CD4-positive, alpha-beta T cell treated with Interleukin-17A for 1 hour (primary cell): ENCODE measurements at regions not wholly inside any gene's neighbourhood (a gene's known extent, or its start where the extent isn't known, plus 50 kb on each side); places are given as distances from the start of the nearest gene placed in this dataset.
"Not testable (repeated sequence)": the region's sequence is repeated elsewhere in the genome, so short reads cannot be mapped to it uniquely, and the experiment has no call there.

Experiments
- DNase-seq: peaks from one replicate; pipeline ENCODE4 v3.0.0-alpha.2; 2020

DNA sequence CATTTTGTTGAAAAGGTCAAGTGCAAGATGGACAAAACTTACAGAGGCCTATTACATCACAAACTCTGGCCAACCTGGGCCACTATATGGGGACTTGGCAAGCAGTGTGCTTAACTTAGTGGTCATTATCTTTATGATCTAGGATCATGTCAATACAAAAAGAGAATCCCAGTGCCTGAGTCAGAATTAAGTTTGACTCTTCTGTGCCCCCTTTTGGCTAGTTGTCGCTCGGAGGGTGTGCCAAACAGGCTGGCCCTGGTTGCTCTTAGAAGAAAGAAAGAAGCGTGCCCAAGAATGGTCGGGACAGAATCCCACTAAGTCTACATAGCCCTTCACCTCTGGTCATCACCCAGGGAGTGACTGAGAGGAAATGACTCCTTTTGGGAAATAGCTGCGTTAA, 100.1 kb downstream of the EIF4E start:
- DNase-seq: peak; percentile 44

- DNase-seq: no peak
Measured at GRCh38 chr4:98827661-98828060, 101.3 kb downstream of the EIF4E start.

DNA sequence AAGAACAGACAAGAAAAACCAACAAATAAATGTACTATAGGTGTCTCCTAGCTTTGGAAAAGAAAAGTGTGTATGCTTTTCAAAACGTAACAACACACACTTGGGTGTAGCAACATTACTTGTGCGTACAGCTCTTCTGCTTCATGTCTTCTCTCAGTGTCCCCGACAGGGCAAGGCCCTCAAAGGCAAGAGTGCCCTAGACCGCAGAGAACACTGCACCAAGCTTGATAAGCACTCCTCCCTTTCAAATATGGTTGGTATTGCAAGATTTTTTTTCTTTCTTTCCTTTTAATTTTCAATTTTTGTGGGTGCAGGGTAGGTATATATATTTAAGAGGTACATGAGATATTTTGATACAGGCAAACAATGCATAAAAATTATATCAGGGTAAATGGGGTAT, 106.8 kb downstream of the EIF4E start:
- DNase-seq: no peak

GRCh38 chr4:98818116-98818515, 110.8 kb downstream of the EIF4E start:
- not testable (repeated sequence) for DNase-seq

- DNase-seq: no peak
Measured at GRCh38 chr4:98816816-98817215, 112.1 kb downstream of the EIF4E start.

GRCh38 chr4:98816386-98816785, 112.5 kb downstream of the EIF4E start:
- no peak for DNase-seq

DNA sequence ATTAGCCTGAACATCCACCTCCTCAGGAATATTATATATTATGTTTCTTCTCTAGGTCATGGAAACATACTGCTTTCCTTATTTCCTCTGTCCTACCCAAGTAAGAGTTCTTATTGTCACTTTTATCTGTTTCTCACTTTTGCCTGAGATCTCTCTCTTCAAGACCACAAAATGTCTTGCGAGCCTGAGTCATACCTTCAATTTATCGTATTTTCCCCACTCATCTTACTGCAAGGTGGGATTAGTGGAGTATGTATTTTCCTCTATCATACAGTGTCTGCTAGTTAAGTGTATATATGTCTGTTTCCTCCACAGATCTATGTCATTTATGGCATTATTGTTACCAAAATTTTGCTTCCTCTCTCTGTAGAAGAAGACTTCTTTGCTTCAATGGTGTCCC, 124.5 kb downstream of the EIF4E start:
- DNase-seq: no peak

DNA sequence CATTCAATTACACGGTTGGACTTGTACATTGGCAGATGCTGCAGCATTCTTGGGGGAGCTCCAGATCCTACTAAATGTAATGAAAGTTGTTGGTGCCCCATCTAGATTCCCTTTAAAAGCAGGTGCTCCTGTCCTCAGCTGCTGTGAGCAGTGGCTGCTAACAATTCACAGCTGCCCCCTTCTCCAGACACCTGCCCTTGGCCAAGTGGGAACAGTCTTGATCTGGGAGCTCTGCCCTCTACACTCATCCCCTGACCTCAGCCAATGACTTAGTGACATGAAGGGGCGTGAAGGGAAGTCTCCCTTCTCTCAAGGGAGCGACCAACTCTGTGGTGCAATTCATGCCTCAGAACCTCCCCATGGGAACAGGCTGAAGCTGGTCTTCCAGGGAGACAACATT, 125.7 kb downstream of the EIF4E start:
- no peak for DNase-seq

- no peak for DNase-seq
Measured at GRCh38 chr4:98802770-98803198, 126.1 kb downstream of the EIF4E start.

DNA sequence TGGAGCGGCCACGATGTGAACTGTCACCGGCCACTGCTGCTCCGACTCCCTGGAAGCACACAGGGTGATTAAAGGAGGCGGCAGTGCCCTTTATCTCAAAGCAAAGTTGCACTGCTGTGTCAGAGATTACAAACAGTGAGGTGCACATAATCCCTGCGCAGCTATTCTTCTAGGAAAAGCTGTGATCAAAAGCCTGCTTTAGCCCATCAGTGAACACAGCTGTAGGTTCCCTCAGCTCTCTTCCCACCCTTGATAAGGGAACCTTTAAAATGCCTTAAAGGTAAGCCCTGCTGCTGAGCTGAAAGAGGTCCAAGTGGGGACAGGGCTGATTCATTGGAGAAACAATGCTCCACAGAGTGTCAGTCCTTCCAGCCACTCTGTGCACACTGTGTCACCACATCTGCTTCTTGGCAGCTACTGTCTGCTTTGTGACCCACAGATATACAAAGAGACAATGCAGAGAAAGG, 127.6 kb downstream of the EIF4E start:
- no peak for DNase-seq

DNA sequence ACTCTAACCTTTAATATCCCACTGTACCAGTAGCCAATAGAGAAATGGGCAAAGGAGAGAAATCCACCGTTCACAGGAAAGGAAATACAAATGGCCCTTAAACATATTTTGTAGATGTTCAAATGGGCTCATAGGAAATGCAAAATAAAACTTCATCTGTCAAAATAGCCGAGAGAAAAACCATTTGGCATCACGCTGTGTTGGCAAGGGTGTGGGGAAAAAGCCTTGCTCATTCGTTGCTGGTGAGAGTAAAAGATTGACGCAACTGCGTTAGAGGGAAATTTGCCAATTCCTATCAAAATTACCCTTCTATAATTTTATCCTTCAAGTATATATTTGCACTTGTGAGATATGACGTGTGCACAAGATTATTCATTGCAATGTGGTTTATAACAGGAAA, 131.9 kb downstream of the EIF4E start:
- no peak for DNase-seq

DNA sequence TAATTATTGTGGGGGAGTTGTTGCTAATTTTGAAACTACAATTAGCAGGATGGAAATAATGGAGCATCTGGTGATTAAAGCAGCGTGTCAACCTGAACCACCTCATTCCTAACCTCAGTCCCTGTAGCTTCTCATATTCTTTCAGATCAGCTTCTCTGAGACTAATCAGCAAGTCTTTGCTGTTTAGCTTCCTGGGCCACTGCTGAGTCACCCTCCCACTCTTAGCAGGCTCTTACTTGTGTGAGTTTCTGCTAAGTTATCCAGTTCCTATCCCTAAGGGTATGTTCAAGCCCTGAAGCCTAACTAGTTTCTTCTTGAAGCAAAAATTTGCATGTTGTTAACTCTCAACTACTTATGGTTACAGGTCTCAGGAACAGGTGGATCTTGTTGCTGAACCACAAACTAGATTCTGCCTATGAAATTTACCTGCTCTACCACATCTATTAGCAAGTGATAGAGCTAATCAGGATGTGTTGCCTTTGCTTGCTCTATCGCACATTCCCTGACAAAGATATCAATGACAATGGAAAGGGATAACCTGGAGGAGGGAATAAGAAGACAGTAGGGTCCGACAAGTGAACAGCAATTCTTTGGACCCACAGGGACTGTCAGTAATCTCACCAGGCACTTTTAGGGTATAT, 134.2 kb downstream of the EIF4E start:
- no peak for DNase-seq

DNA sequence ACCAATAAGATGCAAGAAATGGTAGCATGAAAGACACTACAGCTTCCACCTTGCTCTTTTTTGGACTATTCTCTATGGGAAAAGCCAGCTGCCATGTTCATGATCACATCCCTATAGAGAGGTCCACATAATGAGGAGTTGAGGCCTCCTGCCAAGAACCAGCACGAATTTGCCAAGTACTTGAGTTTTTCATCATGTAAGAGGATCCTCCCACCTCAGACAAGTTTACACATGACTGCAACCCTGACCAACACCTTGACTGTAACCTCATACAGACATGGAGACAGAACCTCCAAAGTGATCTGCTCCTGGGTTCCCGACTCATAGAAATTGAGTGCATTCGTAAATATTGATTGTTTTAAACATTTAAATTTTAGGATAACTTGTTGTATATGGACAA, 135.2 kb upstream of the TSPAN5 start:
- DNase-seq: no peak

GRCh38 chr4:98786866-98787265, 128.5 kb upstream of the TSPAN5 start:
- DNase-seq: no peak

DNA sequence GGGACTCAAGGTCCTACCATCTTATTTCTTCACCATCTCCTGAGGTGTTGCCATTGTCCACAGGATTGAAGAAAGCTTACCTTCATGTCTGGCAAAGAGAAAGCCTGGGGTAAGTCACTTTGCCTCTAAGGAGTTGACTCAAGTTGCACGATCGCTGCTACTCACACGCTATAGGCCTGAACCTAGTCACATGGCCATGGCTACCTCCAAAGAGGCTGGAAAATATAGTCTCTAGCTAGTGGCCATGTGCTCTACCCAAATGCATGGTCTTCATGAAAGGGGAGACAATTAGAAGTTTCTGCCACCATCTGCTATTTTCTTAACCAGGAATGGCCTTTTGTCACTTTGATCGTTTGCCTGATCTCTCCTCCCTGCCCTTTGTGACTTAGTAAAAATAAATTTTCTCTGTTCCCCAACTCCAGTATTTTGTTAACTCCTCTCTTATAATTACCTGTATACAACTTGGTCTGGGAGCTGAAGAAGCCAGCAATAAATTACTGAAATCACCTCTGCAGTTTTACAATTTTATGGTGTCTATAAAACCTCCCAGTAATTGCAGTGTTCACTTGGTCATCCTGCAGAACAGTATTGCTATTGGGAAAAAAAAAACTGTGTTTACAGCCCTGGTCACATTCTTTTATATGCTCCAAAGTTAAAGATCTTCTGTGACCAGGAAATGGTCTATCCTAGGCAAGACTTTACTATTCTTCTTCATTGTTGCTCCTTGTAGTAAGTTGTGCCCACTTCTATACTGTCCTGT, 126.7 kb upstream of the TSPAN5 start:
- DNase-seq: no peak

DNA sequence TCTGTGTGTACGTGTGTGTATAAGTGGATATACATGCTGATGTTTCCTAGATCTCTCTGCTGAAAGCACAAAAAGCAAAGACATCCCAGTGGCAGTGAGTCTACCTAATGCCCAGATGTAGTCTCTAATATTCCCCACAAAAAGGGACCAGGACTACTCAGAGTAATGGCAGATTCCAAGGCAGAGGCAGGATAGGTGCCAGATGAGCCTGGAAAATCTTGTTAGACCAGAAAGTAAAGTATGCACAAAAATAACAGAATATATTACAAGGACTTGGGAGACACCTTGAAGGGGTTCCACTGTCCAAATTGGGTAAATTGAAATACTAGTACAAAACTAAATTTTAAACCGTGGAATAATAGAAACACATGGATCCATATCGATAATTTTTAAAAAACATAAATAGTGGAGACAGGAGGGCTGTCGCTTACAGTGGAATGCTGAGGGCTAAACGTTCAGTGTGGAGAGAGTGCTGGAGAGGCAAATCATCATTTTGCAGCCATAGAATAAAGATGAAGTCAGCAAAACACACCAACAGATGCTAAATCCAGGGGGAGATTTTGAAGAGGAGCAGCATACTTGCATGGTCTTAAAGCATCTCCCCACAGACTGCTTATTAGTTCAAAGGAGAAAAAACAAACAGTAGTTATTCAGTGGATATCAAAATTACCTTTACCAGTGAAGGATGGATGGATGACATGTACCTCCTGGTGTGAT, 123.4 kb upstream of the TSPAN5 start:
- DNase-seq: no peak

DNA sequence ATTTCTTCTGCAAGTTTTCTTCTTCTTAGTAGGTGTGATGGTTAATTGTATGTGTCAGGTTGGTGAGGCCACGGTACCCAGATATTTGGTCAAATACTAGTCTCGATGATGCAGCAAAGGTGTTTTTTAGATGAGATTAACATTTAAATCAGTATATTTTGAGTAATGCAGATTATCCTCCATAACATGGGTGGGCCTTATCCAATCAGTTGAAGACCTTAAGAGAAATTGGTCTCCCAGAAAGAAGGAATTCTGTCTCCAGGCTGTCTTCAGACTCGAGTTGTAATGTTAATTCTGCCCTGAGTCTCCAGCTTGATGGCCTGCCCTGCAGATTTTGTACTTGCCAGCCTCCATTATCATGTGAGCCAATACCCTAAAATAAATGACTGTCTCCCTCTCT, 122.5 kb upstream of the TSPAN5 start:
- DNase-seq: no peak

DNA sequence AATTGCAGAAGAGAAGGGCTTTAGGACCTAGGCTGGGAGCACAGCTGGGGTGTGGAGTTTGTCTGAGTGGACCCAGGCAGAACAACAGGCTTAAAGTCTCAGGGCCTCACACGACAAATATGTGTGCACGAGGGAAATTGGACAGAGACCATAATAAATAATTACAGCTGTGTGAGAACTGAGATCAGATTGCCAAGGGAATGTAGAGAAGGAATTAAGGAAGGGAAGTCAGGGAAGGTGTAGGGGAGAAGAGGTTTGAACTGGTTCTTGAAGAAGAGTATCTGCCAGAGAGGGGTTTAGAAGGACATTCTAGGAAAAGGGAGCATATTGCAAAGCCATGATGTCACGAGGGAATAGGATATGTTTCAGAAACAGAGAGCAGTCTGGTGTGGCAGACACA, 120.7 kb upstream of the TSPAN5 start:
- DNase-seq: no peak

DNA sequence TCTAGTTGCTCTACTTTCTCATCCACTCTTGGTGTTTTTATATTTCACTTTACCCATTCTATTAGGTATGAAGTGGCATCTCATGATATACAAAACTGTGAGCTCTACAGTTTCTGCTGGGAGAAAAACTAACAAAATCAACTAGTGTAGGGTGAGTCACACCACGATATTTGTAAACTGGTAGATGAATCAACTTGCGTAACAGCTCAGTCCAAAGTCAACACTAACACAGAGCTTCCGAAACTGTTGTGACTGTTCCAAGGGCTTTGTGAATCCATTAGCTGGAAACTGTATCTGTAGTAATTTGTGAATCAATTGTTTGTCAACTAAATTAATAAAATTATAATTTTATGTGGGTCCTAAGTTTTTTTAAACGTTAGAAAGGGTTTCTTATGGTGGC, 119.8 kb upstream of the TSPAN5 start:
- no peak for DNase-seq

GRCh38 chr4:98775672-98776071, 117.3 kb upstream of the TSPAN5 start:
- no peak for DNase-seq

GRCh38 chr4:98773638-98774037, 115.2 kb upstream of the TSPAN5 start:
- no peak for DNase-seq

GRCh38 chr4:98771959-98772632, 113.7 kb upstream of the TSPAN5 start:
- DNase-seq: no peak

GRCh38 chr4:98765771-98766170, 107.4 kb upstream of the TSPAN5 start:
- DNase-seq: no peak
